ENCODE measurements at regions not wholly inside any gene's neighbourhood (a gene's known extent, or its start where the extent isn't known, plus 50 kb on each side); places are given as distances from the start of the nearest gene placed in this dataset.
"Not testable (repeated sequence)": the region's sequence is repeated elsewhere in the genome, so short reads cannot be mapped to it uniquely, and the experiment has no call there.

DNA sequence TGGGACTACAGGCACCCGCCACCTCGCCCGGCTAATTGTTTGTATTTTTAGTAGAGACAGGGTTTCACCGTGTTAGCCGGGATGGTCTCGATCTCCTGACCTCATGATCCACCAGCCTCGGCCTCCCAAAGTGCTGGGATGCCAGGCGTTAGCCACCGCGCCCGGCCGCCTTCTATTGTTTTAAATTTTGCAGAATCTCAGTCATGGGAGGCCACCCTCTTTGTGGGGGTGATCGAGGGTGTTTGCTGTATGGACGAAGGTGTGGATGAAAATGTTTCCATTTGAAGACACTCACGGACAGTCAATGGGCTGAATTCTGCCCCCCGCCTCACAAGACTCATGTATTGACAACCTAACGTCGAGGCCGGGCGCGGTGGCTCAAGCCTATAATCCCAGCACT lies 73.0 kb upstream of the SHOX start:
- POLR2A ChIA-PET; H3K4me1 Mint-ChIP-seq; H3K27ac Mint-ChIP-seq; CTCF ChIA-PET; H3K36me3 Mint-ChIP-seq (ENCODE audit: low read depth); H3K27me3 Mint-ChIP-seq; H3K4me3 Mint-ChIP-seq; DNase-seq: not testable (repeated sequence)
- H3K9me3 Mint-ChIP-seq: peaks cover 17% of the 10 kb centered on the region

GRCh38 chrX:559282-559681 lies 71.3 kb upstream of the SHOX start:
- peaks cover 16% of the 10 kb centered on the region for H3K9me3 Mint-ChIP-seq
- H3K27me3 Mint-ChIP-seq; DNase-seq; CTCF ChIA-PET; H3K4me3 Mint-ChIP-seq; POLR2A ChIA-PET; H3K27ac Mint-ChIP-seq; H3K36me3 Mint-ChIP-seq (ENCODE audit: low read depth); H3K4me1 Mint-ChIP-seq: not testable (repeated sequence)

- Mint-ChIP-seq H3K27me3 (no peaks in the 10 kb centered on the region), H3K9me3 (peaks cover 25% of the 10 kb centered on the region), H3K4me3 (no peak overlapping the region), H3K4me1 (no peaks in the 10 kb centered on the region), H3K27ac (no peak overlapping the region), H3K36me3 (ENCODE audit: low read depth) (no peaks in the 10 kb centered on the region)
- POLR2A ChIA-PET: no interaction called here
- DNase-seq: no peak
- CTCF ChIA-PET: no interaction called here
These were observed 62.7 kb upstream of the SHOX start for GRCh38 chrX:567891-568290.

DNA sequence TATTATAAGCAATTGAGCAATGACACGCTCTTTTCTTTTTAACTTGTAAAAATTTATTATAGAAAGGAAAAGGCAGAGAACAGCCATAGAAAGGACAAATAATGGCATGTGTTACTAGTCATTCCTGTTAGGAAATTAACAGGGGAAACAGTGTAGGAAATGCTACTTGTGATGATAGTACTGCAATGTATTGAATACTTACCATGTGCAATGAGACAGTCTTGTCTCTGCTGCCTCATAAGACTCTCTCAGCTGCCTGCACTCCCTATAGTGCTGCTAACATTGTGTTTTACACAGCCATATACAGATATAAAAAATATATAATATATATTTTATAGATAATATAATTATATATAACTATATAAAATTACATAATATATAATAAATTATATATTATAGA lies 62.3 kb upstream of the SHOX start:
- peaks cover 25% of the 10 kb centered on the region for H3K9me3 Mint-ChIP-seq
- H3K27ac Mint-ChIP-seq: no peak overlapping the region
- CTCF ChIA-PET: no interaction called here
- POLR2A ChIA-PET: no interaction called here
- no peak overlapping the region for H3K4me3 Mint-ChIP-seq
- no peak for DNase-seq
- H3K27me3 Mint-ChIP-seq: no peaks in the 10 kb centered on the region
- H3K36me3 Mint-ChIP-seq (ENCODE audit: low read depth): no peaks in the 10 kb centered on the region
- no peaks in the 10 kb centered on the region for H3K4me1 Mint-ChIP-seq

DNA sequence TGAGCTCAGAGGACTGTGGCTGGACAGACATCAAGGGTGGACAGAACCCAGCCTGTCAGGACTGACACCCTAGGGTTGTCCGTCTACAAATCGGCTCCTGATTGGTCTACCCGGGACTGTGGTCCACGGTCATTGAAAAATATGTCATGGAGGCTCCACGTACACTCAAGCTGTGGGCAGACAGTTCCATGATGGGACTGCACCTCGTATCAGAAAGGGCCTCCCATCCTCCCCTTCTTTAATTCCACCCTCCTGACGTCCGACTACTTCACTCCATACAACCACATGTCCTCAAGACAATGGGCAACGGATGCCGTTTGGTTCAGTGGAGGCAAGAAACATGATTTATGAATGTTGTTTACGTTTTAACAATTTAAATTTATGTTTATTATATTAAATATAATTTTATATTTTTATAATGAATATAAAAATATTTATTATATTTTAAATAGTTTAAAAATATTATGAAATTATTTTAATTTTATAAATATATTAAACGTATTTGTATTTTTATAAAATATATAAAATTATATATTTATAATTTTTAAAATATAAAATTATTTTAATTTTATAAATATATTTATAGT lies 58.0 kb upstream of the SHOX start:
- peaks cover 4% of the 10 kb centered on the region for H3K9me3 Mint-ChIP-seq
- H3K27me3 Mint-ChIP-seq: no peaks in the 10 kb centered on the region
- H3K4me1 Mint-ChIP-seq: no peaks in the 10 kb centered on the region
- H3K4me3 Mint-ChIP-seq: no peak overlapping the region
- POLR2A ChIA-PET: no interaction called here
- no peak for DNase-seq
- no peaks in the 10 kb centered on the region for H3K36me3 Mint-ChIP-seq (ENCODE audit: low read depth)
- CTCF ChIA-PET: no interaction called here
- no peak overlapping the region for H3K27ac Mint-ChIP-seq

DNA sequence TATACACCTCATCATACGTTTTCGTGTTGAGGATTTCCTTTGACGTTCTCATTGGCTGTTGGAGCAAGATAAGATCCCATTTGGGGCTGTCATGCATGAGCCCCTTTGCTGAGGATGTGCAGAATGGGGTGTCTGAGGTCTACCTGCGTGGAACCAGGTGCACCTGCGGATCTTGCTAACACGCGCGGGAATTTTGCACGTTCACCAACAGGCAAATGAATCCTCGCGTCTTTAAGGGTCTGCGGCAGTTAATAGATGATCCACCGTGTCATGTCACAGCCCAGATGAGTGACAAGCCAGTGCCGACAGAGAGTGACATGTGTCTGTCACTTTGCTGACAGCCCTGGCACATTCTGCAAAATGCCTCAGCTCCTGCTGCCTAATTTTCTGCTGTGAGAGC lies 56.3 kb upstream of the SHOX start:
- H3K9me3 Mint-ChIP-seq: no peaks in the 10 kb centered on the region
- CTCF ChIA-PET: no interaction called here
- no peaks in the 10 kb centered on the region for H3K27me3 Mint-ChIP-seq
- POLR2A ChIA-PET: no interaction called here
- no peaks in the 10 kb centered on the region for H3K4me1 Mint-ChIP-seq
- H3K4me3 Mint-ChIP-seq: no peak overlapping the region
- H3K27ac Mint-ChIP-seq: no peak overlapping the region
- no peaks in the 10 kb centered on the region for H3K36me3 Mint-ChIP-seq (ENCODE audit: low read depth)
- peak; percentile 45 for DNase-seq

GRCh38 chrX:574830-575229 lies 55.8 kb upstream of the SHOX start:
- no peak for DNase-seq
- H3K4me1 Mint-ChIP-seq: no peaks in the 10 kb centered on the region
- no peaks in the 10 kb centered on the region for H3K36me3 Mint-ChIP-seq (ENCODE audit: low read depth)
- CTCF ChIA-PET: no interaction called here
- H3K4me3 Mint-ChIP-seq: no peak overlapping the region
- H3K27ac Mint-ChIP-seq: no peak overlapping the region
- POLR2A ChIA-PET: no interaction called here
- no peaks in the 10 kb centered on the region for H3K9me3 Mint-ChIP-seq
- no peaks in the 10 kb centered on the region for H3K27me3 Mint-ChIP-seq

DNA sequence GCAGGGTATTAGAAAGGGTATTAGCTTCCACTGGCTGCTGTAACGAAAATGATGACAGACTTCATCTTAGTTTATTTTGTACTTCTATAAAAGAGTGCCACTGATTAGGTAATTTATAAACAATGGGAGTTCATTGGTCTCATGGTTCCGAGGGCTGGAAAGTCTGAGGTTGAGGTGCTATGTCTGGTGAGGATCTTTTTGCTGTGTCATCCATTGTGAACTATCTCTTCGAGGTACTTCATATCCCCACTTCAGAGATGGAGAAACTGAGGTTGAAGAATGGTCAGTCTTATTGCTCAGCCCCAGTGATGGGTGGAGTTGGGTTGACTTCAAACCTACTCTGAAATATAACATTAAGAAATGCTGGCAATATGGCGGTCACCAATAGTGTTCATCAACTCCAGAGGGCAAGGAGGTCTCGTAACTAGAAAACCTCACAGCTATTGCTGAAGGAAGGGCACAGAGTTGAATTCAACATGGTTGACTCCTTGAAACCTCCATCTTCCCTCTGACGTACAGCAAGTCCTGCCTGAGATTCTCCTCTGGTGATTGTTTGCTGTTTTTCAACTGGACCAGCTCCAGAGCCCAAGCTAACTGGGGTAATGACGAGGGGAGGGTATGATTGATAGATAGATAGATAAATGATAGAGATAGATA lies 53.6 kb upstream of the SHOX start:
- ChIA-PET CTCF (no interaction called here), POLR2A (no interaction called here)
- Mint-ChIP-seq H3K27me3 (no peaks in the 10 kb centered on the region), H3K9me3 (no peaks in the 10 kb centered on the region), H3K4me1 (no peaks in the 10 kb centered on the region), H3K4me3 (no peak overlapping the region), H3K36me3 (ENCODE audit: low read depth) (no peaks in the 10 kb centered on the region), H3K27ac (no peak overlapping the region)
- DNase-seq: no peak

DNA sequence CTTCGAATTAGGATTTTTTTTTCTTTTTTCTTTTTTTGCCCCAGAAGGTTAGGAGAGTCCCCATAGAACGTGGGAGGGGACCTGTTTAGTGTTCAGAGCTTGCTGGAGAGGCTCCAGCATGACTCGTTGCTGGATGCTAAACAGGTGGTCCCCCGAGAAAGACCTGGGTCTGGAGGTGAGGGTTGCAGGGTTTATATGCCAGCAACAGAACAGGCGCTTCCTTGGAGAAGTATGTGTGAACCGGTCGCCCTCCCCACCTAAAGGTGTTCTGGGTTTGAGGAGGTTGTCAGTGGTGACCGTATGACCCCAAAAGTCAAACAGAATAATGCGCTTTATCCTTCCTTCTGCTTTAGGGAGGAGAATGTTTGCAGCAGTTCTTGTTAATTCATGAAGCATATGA lies 52.1 kb upstream of the SHOX start:
- POLR2A ChIA-PET: no interaction called here
- H3K27ac Mint-ChIP-seq: no peak overlapping the region
- H3K9me3 Mint-ChIP-seq: peaks cover 2% of the 10 kb centered on the region
- no peak for DNase-seq
- no peaks in the 10 kb centered on the region for H3K4me1 Mint-ChIP-seq
- CTCF ChIA-PET: no interaction called here
- H3K36me3 Mint-ChIP-seq (ENCODE audit: low read depth): no peaks in the 10 kb centered on the region
- H3K4me3 Mint-ChIP-seq: no peak overlapping the region
- no peaks in the 10 kb centered on the region for H3K27me3 Mint-ChIP-seq

- ChIA-PET POLR2A (no interaction called here), CTCF (no interaction called here)
- Mint-ChIP-seq H3K27ac (no peak overlapping the region), H3K4me1 (no peaks in the 10 kb centered on the region), H3K4me3 (no peak overlapping the region), H3K9me3 (peaks cover 2% of the 10 kb centered on the region), H3K36me3 (ENCODE audit: low read depth) (no peaks in the 10 kb centered on the region), H3K27me3 (no peaks in the 10 kb centered on the region)
- no peak for DNase-seq
These were observed 50.6 kb upstream of the SHOX start for GRCh38 chrX:580030-580429.
